ENCODE measurements at regions not wholly inside any gene's neighbourhood (a gene's known extent, or its start where the extent isn't known, plus 50 kb on each side); places are given as distances from the start of the nearest gene placed in this dataset.

DNA sequence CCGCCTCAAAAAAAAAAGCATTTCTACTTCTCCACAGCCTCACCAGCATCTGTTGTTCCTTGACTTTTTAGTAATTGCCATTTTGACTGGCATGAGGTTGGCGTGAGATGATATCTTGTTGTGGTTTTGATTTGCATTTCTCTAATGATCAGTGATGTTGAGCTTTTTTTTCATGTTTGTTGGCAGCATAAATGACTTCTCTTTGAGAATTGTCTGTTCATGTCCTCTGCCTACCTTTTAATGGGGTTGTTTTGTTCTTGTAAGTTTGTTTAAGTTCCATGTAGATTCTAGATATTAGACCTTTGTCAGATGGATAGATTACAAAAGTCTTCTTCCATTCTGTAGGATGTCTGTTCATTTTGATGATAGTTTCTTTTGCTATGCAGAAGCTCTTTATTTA lies 182.9 kb downstream of the FOXG1 start:
- POLR2A ChIA-PET, result no interaction called here
- Histone ChIP-seq H3K9me3 (ENCODE audit: control insufficient read depth, insufficient read depth, low read depth, low read length) (no peaks in the 10 kb centered on the region), H3K4me1 (ENCODE audit: control insufficient read depth, insufficient read depth, low read length) (no peaks in the 10 kb centered on the region), H3K27ac (ENCODE audit: extremely low read depth, low read depth, low read length) (no peak overlapping the region), H3K36me3 (ENCODE audit: control insufficient read depth in 2 of 2, insufficient read depth in 1 of 2, low read length in 2 of 2) (no peaks in the 10 kb centered on the region), H3K4me3 (ENCODE audit: low read depth, low read length) (no peak overlapping the region)
- CTCF ChIA-PET, result no interaction called here
- TF ChIP-seq ZNF391 (tag by site-specific recombination; IDR thresholded peaks at IDR 0.05; ENCODE audit: borderline replicate concordance, low read depth) (no peak), ZNF133 (tag by site-specific recombination; IDR thresholded peaks at IDR 0.05) (no peak), ZNF747 (tag by site-specific recombination; IDR thresholded peaks at IDR 0.05) (no peak), ZNF473 (tag by site-specific recombination; IDR thresholded peaks at IDR 0.05) (no peak)

DNA sequence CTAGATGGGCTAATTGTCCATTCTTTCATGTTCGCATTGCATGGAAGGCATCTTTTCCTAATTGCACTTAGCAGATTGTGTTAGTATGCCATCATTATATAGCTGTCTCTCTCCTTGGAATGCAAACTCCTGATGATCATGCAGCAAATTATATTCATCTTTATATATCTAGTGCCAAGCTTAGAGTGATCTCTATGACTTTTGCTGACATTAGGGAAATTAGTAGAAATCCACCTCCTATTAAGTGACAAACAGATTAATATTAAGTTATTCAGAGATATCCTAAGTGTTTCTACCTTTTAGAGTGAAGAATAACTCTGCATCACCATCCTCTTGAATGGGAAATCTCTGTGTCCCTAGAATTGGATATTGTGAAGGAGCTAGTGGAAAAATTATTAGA lies 185.6 kb downstream of the FOXG1 start:
- TF ChIP-seq ZNF202 (tag by site-specific recombination; IDR thresholded peaks at IDR 0.05; ENCODE audit: borderline replicate concordance), result no peak
- TF ChIP-seq ZNF366 (tag by site-specific recombination; conservative IDR thresholded peaks at IDR 0.05), result no peak
- no peak for TF ChIP-seq ZNF223 (tag by site-specific recombination; IDR thresholded peaks at IDR 0.05)
- no peak for TF ChIP-seq ZNF660 (tag by site-specific recombination; IDR thresholded peaks at IDR 0.05)
- TF ChIP-seq, protein P1, sequence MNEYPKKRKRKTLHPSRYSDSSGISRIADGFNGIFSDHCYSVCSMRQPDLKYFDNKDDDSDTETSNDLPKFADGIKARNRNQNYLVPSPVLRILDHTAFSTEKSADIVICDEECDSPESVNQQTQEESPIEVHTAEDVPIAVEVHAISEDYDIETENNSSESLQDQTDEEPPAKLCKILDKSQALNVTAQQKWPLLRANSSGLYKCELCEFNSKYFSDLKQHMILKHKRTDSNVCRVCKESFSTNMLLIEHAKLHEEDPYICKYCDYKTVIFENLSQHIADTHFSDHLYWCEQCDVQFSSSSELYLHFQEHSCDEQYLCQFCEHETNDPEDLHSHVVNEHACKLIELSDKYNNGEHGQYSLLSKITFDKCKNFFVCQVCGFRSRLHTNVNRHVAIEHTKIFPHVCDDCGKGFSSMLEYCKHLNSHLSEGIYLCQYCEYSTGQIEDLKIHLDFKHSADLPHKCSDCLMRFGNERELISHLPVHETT (tag by site-specific recombination; IDR thresholded peaks at IDR 0.05), result no peak
- Histone ChIP-seq H3K9me3 (ENCODE audit: control insufficient read depth, insufficient read depth, low read depth, low read length) (no peaks in the 10 kb centered on the region), H3K4me3 (ENCODE audit: low read depth, low read length) (no peak overlapping the region), H3K4me1 (ENCODE audit: control insufficient read depth, insufficient read depth, low read length) (no peaks in the 10 kb centered on the region), H3K27ac (ENCODE audit: extremely low read depth, low read depth, low read length) (no peak overlapping the region), H3K36me3 (ENCODE audit: control insufficient read depth in 2 of 2, insufficient read depth in 1 of 2, low read length in 2 of 2) (no peaks in the 10 kb centered on the region)
- POLR2A ChIA-PET, result no interaction called here
- CTCF ChIA-PET, result no interaction called here

DNA sequence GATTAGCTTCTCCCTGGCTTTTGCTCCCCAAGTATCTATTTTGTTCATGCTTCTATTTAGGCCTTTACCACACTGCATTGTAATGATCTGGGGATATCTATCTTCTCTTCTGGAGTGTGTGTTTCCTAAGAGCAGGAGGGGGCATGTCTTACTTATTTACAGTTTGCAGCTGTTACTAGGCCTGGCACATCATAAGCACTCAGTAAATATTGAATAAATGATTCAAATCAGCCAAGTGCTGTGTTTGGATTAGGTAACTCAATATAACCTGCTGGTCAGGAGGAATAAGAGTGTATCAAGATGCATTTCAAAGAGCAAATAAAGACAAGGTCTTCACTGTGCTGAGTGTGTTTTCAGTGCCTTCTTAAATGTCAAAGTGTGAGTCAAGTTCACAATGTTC lies 186.1 kb downstream of the FOXG1 start:
- POLR2A ChIA-PET, result no interaction called here
- Histone ChIP-seq H3K9me3 (ENCODE audit: control insufficient read depth, insufficient read depth, low read depth, low read length) (no peaks in the 10 kb centered on the region), H3K4me3 (ENCODE audit: low read depth, low read length) (no peak overlapping the region), H3K27ac (ENCODE audit: extremely low read depth, low read depth, low read length) (no peak overlapping the region), H3K36me3 (ENCODE audit: control insufficient read depth in 2 of 2, insufficient read depth in 1 of 2, low read length in 2 of 2) (no peaks in the 10 kb centered on the region), H3K4me1 (ENCODE audit: control insufficient read depth, insufficient read depth, low read length) (no peaks in the 10 kb centered on the region)
- TF ChIP-seq ZNF514 (tag by site-specific recombination; IDR thresholded peaks at IDR 0.05) (no peak), ZNF423 (tag by site-specific recombination; IDR thresholded peaks at IDR 0.05) (no peak)
- CTCF ChIA-PET, result no interaction called here

DNA sequence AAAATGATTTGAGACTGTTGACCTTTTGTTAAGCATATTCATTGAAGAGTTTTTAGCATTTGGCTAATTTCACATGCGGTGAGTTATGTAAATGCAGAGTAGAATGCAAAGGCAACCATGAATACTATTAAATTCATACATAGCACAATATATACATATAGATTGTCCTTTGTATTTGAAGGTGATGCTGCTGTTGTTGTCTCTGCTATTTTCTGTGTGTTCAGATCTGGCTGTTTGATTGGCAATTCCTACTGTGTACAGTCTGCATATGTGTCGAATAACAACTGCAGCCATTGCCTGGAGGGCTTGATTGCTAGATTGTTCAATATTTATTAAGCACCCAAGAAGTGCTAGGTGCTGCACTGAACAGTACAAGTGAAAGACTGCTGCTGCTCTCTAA lies 187.4 kb downstream of the FOXG1 start:
- POLR2A ChIA-PET, result no interaction called here
- Histone ChIP-seq H3K4me3 (ENCODE audit: low read depth, low read length) (no peak overlapping the region), H3K36me3 (ENCODE audit: control insufficient read depth in 2 of 2, insufficient read depth in 1 of 2, low read length in 2 of 2) (no peaks in the 10 kb centered on the region), H3K9me3 (ENCODE audit: control insufficient read depth, insufficient read depth, low read depth, low read length) (no peaks in the 10 kb centered on the region), H3K27ac (ENCODE audit: extremely low read depth, low read depth, low read length) (no peak overlapping the region), H3K4me1 (ENCODE audit: control insufficient read depth, insufficient read depth, low read length) (no peaks in the 10 kb centered on the region)
- TF ChIP-seq ZSCAN16 (tag by site-specific recombination; IDR thresholded peaks at IDR 0.05) (no peak), SCRT1 (tag by site-specific recombination; IDR thresholded peaks at IDR 0.05; ENCODE audit: borderline replicate concordance) (no peak), ZNF660 (tag by site-specific recombination; IDR thresholded peaks at IDR 0.05) (no peak), ZNF747 (tag by site-specific recombination; IDR thresholded peaks at IDR 0.05) (no peak), ZNF341 (tag by site-specific recombination; IDR thresholded peaks at IDR 0.05; ENCODE audit: low read depth) (no peak)
- TF ChIP-seq, protein P2, sequence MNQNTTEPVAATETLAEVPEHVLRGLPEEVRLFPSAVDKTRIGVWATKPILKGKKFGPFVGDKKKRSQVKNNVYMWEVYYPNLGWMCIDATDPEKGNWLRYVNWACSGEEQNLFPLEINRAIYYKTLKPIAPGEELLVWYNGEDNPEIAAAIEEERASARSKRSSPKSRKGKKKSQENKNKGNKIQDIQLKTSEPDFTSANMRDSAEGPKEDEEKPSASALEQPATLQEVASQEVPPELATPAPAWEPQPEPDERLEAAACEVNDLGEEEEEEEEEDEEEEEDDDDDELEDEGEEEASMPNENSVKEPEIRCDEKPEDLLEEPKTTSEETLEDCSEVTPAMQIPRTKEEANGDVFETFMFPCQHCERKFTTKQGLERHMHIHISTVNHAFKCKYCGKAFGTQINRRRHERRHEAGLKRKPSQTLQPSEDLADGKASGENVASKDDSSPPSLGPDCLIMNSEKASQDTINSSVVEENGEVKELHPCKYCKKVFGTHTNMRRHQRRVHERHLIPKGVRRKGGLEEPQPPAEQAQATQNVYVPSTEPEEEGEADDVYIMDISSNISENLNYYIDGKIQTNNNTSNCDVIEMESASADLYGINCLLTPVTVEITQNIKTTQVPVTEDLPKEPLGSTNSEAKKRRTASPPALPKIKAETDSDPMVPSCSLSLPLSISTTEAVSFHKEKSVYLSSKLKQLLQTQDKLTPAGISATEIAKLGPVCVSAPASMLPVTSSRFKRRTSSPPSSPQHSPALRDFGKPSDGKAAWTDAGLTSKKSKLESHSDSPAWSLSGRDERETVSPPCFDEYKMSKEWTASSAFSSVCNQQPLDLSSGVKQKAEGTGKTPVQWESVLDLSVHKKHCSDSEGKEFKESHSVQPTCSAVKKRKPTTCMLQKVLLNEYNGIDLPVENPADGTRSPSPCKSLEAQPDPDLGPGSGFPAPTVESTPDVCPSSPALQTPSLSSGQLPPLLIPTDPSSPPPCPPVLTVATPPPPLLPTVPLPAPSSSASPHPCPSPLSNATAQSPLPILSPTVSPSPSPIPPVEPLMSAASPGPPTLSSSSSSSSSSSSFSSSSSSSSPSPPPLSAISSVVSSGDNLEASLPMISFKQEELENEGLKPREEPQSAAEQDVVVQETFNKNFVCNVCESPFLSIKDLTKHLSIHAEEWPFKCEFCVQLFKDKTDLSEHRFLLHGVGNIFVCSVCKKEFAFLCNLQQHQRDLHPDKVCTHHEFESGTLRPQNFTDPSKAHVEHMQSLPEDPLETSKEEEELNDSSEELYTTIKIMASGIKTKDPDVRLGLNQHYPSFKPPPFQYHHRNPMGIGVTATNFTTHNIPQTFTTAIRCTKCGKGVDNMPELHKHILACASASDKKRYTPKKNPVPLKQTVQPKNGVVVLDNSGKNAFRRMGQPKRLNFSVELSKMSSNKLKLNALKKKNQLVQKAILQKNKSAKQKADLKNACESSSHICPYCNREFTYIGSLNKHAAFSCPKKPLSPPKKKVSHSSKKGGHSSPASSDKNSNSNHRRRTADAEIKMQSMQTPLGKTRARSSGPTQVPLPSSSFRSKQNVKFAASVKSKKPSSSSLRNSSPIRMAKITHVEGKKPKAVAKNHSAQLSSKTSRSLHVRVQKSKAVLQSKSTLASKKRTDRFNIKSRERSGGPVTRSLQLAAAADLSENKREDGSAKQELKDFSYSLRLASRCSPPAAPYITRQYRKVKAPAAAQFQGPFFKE (tag by site-specific recombination; IDR thresholded peaks at IDR 0.05; ENCODE audit: borderline replicate concordance), result no peak
- CTCF ChIA-PET, result no interaction called here
